ENCODE measurements at regions not wholly inside any gene's neighbourhood (a gene's known extent, or its start where the extent isn't known, plus 50 kb on each side); places are given as distances from the start of the nearest gene placed in this dataset.

GRCh38 chr2:198544461-198544860 is 740.1 kb downstream of the PLCL1 start:
- intact Hi-C loops (cut with DNase I): no loop called here
- TF ChIP-seq POLR2A (IDR thresholded peaks at IDR 0.05) (no peak), POLR2AphosphoS5 (IDR thresholded peaks at IDR 0.05; ENCODE audit: insufficient read depth in 1 of 2, low read depth in 1 of 2) (no peak), CTCF (IDR thresholded peaks at IDR 0.05) (no peak)
- no peak overlapping the region for H3K4me3 ChIP-seq

GRCh38 chr2:198534756-198535155 is 730.4 kb downstream of the PLCL1 start:
- no peak for DNase-seq (ENCODE audit: extremely low spot score in 2 of 2)
- intact Hi-C loops (cut with DNase I): no loop called here
- no peak for TF ChIP-seq POLR2AphosphoS5 (IDR thresholded peaks at IDR 0.05; ENCODE audit: insufficient read depth in 1 of 2, low read depth in 1 of 2)
- no peaks in the 10 kb centered on the region for H3K27me3 ChIP-seq
- H3K4me3 ChIP-seq: no peak overlapping the region
- H3K27ac ChIP-seq: no peak overlapping the region
- H3K4me1 ChIP-seq: no peaks in the 10 kb centered on the region
- H3K36me3 ChIP-seq: no peaks in the 10 kb centered on the region
- H3K9me3 ChIP-seq: no peaks in the 10 kb centered on the region

More at GRCh38 chr2:198544461-198544860, 740.1 kb downstream of the PLCL1 start:
- no peak overlapping the region for H3K27ac ChIP-seq
- no peaks in the 10 kb centered on the region for H3K27me3 ChIP-seq
- H3K9me3 ChIP-seq: no peaks in the 10 kb centered on the region
- no peaks in the 10 kb centered on the region for H3K4me1 ChIP-seq
- no peak for DNase-seq (ENCODE audit: extremely low spot score in 2 of 2)
- H3K36me3 ChIP-seq: no peaks in the 10 kb centered on the region

GRCh38 chr2:198525211-198525969 is 721.0 kb downstream of the PLCL1 start:
- no peaks in the 10 kb centered on the region for H3K4me1 ChIP-seq
- no peak for DNase-seq (ENCODE audit: extremely low spot score in 2 of 2)
- TF ChIP-seq POLR2AphosphoS5 (IDR thresholded peaks at IDR 0.05; ENCODE audit: insufficient read depth in 1 of 2, low read depth in 1 of 2): no peak
- TF ChIP-seq POLR2A (IDR thresholded peaks at IDR 0.05): no peak
- TF ChIP-seq CTCF (IDR thresholded peaks at IDR 0.05): no peak
- no peaks in the 10 kb centered on the region for H3K27me3 ChIP-seq
- intact Hi-C loops (cut with DNase I): no loop called here
- H3K9me3 ChIP-seq: no peaks in the 10 kb centered on the region
- H3K36me3 ChIP-seq: no peaks in the 10 kb centered on the region
- no peak overlapping the region for H3K27ac ChIP-seq
- H3K4me3 ChIP-seq: no peak overlapping the region

GRCh38 chr2:198523710-198524109 is 719.3 kb downstream of the PLCL1 start:
- no peak for DNase-seq (ENCODE audit: extremely low spot score in 2 of 2)
- H3K27ac ChIP-seq: no peak overlapping the region
- no peaks in the 10 kb centered on the region for H3K4me1 ChIP-seq
- TF ChIP-seq POLR2A (IDR thresholded peaks at IDR 0.05) (no peak), CTCF (IDR thresholded peaks at IDR 0.05) (no peak), POLR2AphosphoS5 (IDR thresholded peaks at IDR 0.05; ENCODE audit: insufficient read depth in 1 of 2, low read depth in 1 of 2) (no peak)
- intact Hi-C loops (cut with DNase I): no loop called here
- H3K4me3 ChIP-seq: no peak overlapping the region
- no peaks in the 10 kb centered on the region for H3K36me3 ChIP-seq
- no peaks in the 10 kb centered on the region for H3K9me3 ChIP-seq
- H3K27me3 ChIP-seq: no peaks in the 10 kb centered on the region

GRCh38 chr2:198518935-198519334 is 714.5 kb downstream of the PLCL1 start:
- Histone ChIP-seq H3K36me3 (no peaks in the 10 kb centered on the region), H3K4me1 (no peaks in the 10 kb centered on the region), H3K27me3 (no peaks in the 10 kb centered on the region), H3K27ac (no peak overlapping the region), H3K9me3 (no peaks in the 10 kb centered on the region), H3K4me3 (no peak overlapping the region)
- TF ChIP-seq CTCF (IDR thresholded peaks at IDR 0.05) (no peak), POLR2A (IDR thresholded peaks at IDR 0.05) (no peak), POLR2AphosphoS5 (IDR thresholded peaks at IDR 0.05; ENCODE audit: insufficient read depth in 1 of 2, low read depth in 1 of 2) (no peak)
- no peak for DNase-seq (ENCODE audit: extremely low spot score in 2 of 2)
- intact Hi-C loops (cut with DNase I): no loop called here
